H9 (cell line): ENCODE measurements at regions not wholly inside any gene's neighbourhood (a gene's known extent, or its start where the extent isn't known, plus 50 kb on each side); places are given as distances from the start of the nearest gene placed in this dataset.

Experiments
- DNase-seq: peaks from one replicate; pipeline ENCODE4 v3.0.0-alpha.2; 2017
- H2AFZ ChIP-seq: one replicate; pipeline ENCODE4 v1.6.1; 2013; ENCODE audit warnings: mild to moderate bottlenecking, low read length, control low read depth, moderate library complexity
- H2AK5ac ChIP-seq: 2 replicates; pipeline ENCODE4 v1.6.1; 2013; ENCODE audit warnings: low read length, control low read depth, mixed read lengths; ENCODE audit not compliant: insufficient read length
- H2BK120ac ChIP-seq: one replicate; pipeline ENCODE4 v1.6.1; 2013; ENCODE audit warnings: low read depth, mild to moderate bottlenecking, low read length, control low read depth, inconsistent platforms; ENCODE audit not compliant: poor library complexity, severe bottlenecking
- H2BK12ac ChIP-seq: 2 replicates; pipeline ENCODE4 v1.6.1; 2013; ENCODE audit warnings: low read length, control low read depth, mixed read lengths, low read depth; ENCODE audit not compliant: insufficient read length
- H2BK15ac ChIP-seq: 2 replicates; pipeline ENCODE4 v1.6.1; 2013; ENCODE audit warnings: low read depth, low read length, control low read depth
- H2BK20ac ChIP-seq: one replicate; pipeline ENCODE4 v1.6.1; 2013; ENCODE audit warnings: low read depth, mild to moderate bottlenecking, low read length, control low read depth, inconsistent platforms; ENCODE audit not compliant: poor library complexity, severe bottlenecking
- H2BK5ac ChIP-seq: 2 replicates; pipeline ENCODE4 v1.6.1; 2013; ENCODE audit warnings: low read length, control low read depth, mixed read lengths; ENCODE audit not compliant: insufficient read length
- H3K14ac ChIP-seq: 2 replicates; pipeline ENCODE4 v1.6.1; 2013; ENCODE audit warnings: low read length, control low read depth; ENCODE audit not compliant: insufficient read depth
- H3K18ac ChIP-seq: 2 replicates; pipeline ENCODE4 v1.6.1; 2013; ENCODE audit warnings: low read depth, mild to moderate bottlenecking, mixed read lengths, low read length, control low read depth; ENCODE audit not compliant: insufficient read length
- H3K23ac ChIP-seq: 2 replicates; pipeline ENCODE4 v1.6.1; 2013; ENCODE audit warnings: low read length, control low read depth, mixed read lengths, low read depth; ENCODE audit not compliant: insufficient read length
- H3K23me2 ChIP-seq: 2 replicates; pipeline ENCODE4 v1.6.1; 2013; ENCODE audit warnings: low read depth, mild to moderate bottlenecking, mixed read lengths, low read length, control low read depth; ENCODE audit not compliant: insufficient read length, poor library complexity, severe bottlenecking
- H3K27ac ChIP-seq: 2 replicates; pipeline ENCODE4 v1.5.1; 2013; ENCODE audit warnings: low read length, control low read depth, mixed read lengths, low read depth; ENCODE audit not compliant: insufficient read length
- H3K27me3 ChIP-seq: 2 replicates; pipeline ENCODE4 v1.6.1; 2013; ENCODE audit warnings: low read length, control low read depth, inconsistent platforms; ENCODE audit not compliant: insufficient read depth
- H3K4ac ChIP-seq: 2 replicates; pipeline ENCODE4 v1.6.1; 2013; ENCODE audit warnings: low read depth, mild to moderate bottlenecking, control low read depth, inconsistent platforms, low read length, moderate library complexity
- H3K4me1 ChIP-seq: 2 replicates; pipeline ENCODE4 v1.6.1; 2013; ENCODE audit warnings: low read length, control low read depth, inconsistent platforms; ENCODE audit not compliant: insufficient read depth
- H3K4me2 ChIP-seq: 2 replicates; pipeline ENCODE4 v1.6.1; 2013; ENCODE audit warnings: low read length, control low read depth, mixed read lengths; ENCODE audit not compliant: insufficient read length, insufficient read depth
- H3K56ac ChIP-seq: 2 replicates; pipeline ENCODE4 v1.6.1; 2013; ENCODE audit warnings: low read depth, mild to moderate bottlenecking, mixed read lengths, low read length, control low read depth; ENCODE audit not compliant: insufficient read length
- H3K79me1 ChIP-seq: 2 replicates; pipeline ENCODE4 v1.6.1; 2013; ENCODE audit warnings: low read depth, mild to moderate bottlenecking, moderate library complexity, low read length, control low read depth, inconsistent platforms; ENCODE audit not compliant: insufficient read depth, poor library complexity, severe bottlenecking
- H3K79me2 ChIP-seq: 2 replicates; pipeline ENCODE4 v1.6.1; 2013; ENCODE audit warnings: low read length, control low read depth, inconsistent platforms; ENCODE audit not compliant: insufficient read depth
- H3K9ac ChIP-seq: 2 replicates; pipeline ENCODE4 v1.6.1; 2013; ENCODE audit warnings: low read length, control low read depth, mixed read lengths; ENCODE audit not compliant: insufficient read length; ENCODE audit errors: extremely low read depth
- H3K9me3 ChIP-seq: one replicate; pipeline ENCODE4 v1.6.1; 2013; ENCODE audit warnings: low read depth, low read length, inconsistent platforms; ENCODE audit not compliant: control insufficient read depth
- H3T11ph ChIP-seq: one replicate; pipeline ENCODE4 v1.6.1; 2013; ENCODE audit warnings: mild to moderate bottlenecking, low read length, control low read depth, inconsistent platforms
- H4K20me1 ChIP-seq: one replicate; pipeline ENCODE4 v1.6.1; 2013; ENCODE audit not compliant: control insufficient read depth, insufficient read length, insufficient read depth
- H4K5ac ChIP-seq: 2 replicates; pipeline ENCODE4 v1.6.1; 2013; ENCODE audit warnings: low read depth, mild to moderate bottlenecking, mixed read lengths, low read length, control low read depth; ENCODE audit not compliant: insufficient read length
- H4K8ac ChIP-seq: replicated peaks from 2 replicates; pipeline ENCODE4 v1.6.1; 2013; ENCODE audit warnings: low read length, control low read depth, mixed read lengths, low read depth; ENCODE audit not compliant: insufficient read length
- H4K91ac ChIP-seq: 2 replicates; pipeline ENCODE4 v1.6.1; 2013; ENCODE audit warnings: low read depth, mild to moderate bottlenecking, moderate library complexity, mixed read lengths, low read length, control low read depth; ENCODE audit not compliant: insufficient read length
- H3K27ac Mint-ChIP-seq, 3 experiments: 2 replicates in 2 of 3; 3 replicates in 1 of 3; pipeline ENCODE4 v1.8.0; 2020 to 2021; ENCODE audit warnings: mixed read lengths in 3 of 3, mild to moderate bottlenecking in 1 of 3, moderate library complexity in 1 of 3
- H3K27me3 Mint-ChIP-seq: 2 replicates; pipeline ENCODE4 v1.8.0; 2021; ENCODE audit warnings: low read depth, mild to moderate bottlenecking, moderate library complexity, mixed read lengths
- H3K36me3 Mint-ChIP-seq, 3 experiments: 2 replicates in 2 of 3; 3 replicates in 1 of 3; pipeline ENCODE4 v1.8.0; 2020 to 2021; ENCODE audit warnings: low read depth in 3 of 3, mixed read lengths in 3 of 3; ENCODE audit not compliant: insufficient read depth in 1 of 3
- H3K4me1 Mint-ChIP-seq, 2 experiments: 2 replicates each; pipeline ENCODE4 v1.8.0; 2020; ENCODE audit warnings: mixed read lengths in 2 of 2
- H3K4me3 Mint-ChIP-seq, 2 experiments: 2 replicates in 1 of 2; 3 replicates in 1 of 2; pipeline ENCODE4 v1.8.0; 2020 to 2021; ENCODE audit warnings: mild to moderate bottlenecking in 2 of 2, mixed read lengths in 2 of 2, moderate library complexity in 1 of 2
- H3K9me3 Mint-ChIP-seq, 2 experiments: 2 replicates in 1 of 2; 3 replicates in 1 of 2; pipeline ENCODE4 v1.8.0; 2020; ENCODE audit warnings: mild to moderate bottlenecking in 2 of 2, mixed read lengths in 2 of 2, moderate library complexity in 1 of 2
- CTCF ChIP-seq: fragments of 200-600 bp; sonication (generic); conservative IDR thresholded peaks from 3 replicates; pipeline ENCODE4 v1.8.0; 2021; ENCODE audit warnings: antibody characterized with exemption, mild to moderate bottlenecking
- WGBS: extraction: QIAGEN DNeasy Blood & Tissue Kit; methylation state at CpG from one replicate; pipeline ENCODE4 v1.1.7; 2013; ENCODE audit warnings: missing lambda C conversion rate, low lambda C conversion rate, mixed read lengths; ENCODE audit not compliant: insufficient read length; ENCODE audit errors: extremely low coverage; 5-methylcytosine and 5-hydroxymethylcytosine counted together

- no peak overlapping the region for H4K91ac ChIP-seq
- no peak overlapping the region for H2AK5ac ChIP-seq
- H3K4me3 Mint-ChIP-seq, result no peak overlapping the region
- H2BK15ac ChIP-seq, result no peak overlapping the region
- no peaks in the 10 kb centered on the region for H3K27me3 Mint-ChIP-seq
- H2BK12ac ChIP-seq, result no peak overlapping the region
- H2BK20ac ChIP-seq, result no peak overlapping the region
- no peak overlapping the region for H3T11ph ChIP-seq
- peaks cover 47 to 58% of the 10 kb centered on the region in 2 experiments for H3K4me1 Mint-ChIP-seq
- no peak for DNase-seq
- no peaks in the 10 kb centered on the region; a peak in 1 of 5 replicates for H3K9me3 Mint-ChIP-seq
- no peak for TF ChIP-seq CTCF
- no peak overlapping the region for H3K23ac ChIP-seq
- H3K79me2 ChIP-seq, result no peaks in the 10 kb centered on the region
- no peaks in the 10 kb centered on the region for H3K79me1 ChIP-seq
- no peak overlapping the region for H3K27ac Mint-ChIP-seq
- no peak overlapping the region for H2AFZ ChIP-seq
- no peak overlapping the region for H4K8ac ChIP-seq
- no peaks in the 10 kb centered on the region; a peak in 1 of 7 replicates for H3K36me3 Mint-ChIP-seq
- no peaks in the 10 kb centered on the region for H3K27me3 ChIP-seq
- H3K9ac ChIP-seq, result peak overlapping the region; percentile 23
- H2BK5ac ChIP-seq, result no peak overlapping the region
- no peak overlapping the region for H4K5ac ChIP-seq
- no peak overlapping the region for H3K4ac ChIP-seq
- H3K23me2 ChIP-seq, result no peaks in the 10 kb centered on the region
- no peaks in the 10 kb centered on the region for H4K20me1 ChIP-seq
- H3K4me1 ChIP-seq, result peaks cover 11% of the 10 kb centered on the region
- WGBS, result no CpG with 5 or more reads among the region's 4 CpGs
- H3K27ac ChIP-seq, result no peak overlapping the region
- H2BK120ac ChIP-seq, result no peak overlapping the region
- no peak overlapping the region for H3K14ac ChIP-seq
- no peaks in the 10 kb centered on the region for H3K9me3 ChIP-seq
- no peak overlapping the region for H3K4me2 ChIP-seq
- H3K56ac ChIP-seq, result no peak overlapping the region
- no peak overlapping the region for H3K18ac ChIP-seq
These were observed 258.7 kb upstream of the ADGRL4 start for GRCh38 chr1:79264975-79265818.
